ENCODE measurements at regions not wholly inside any gene's neighbourhood (a gene's known extent, or its start where the extent isn't known, plus 50 kb on each side); places are given as distances from the start of the nearest gene placed in this dataset.

DNA sequence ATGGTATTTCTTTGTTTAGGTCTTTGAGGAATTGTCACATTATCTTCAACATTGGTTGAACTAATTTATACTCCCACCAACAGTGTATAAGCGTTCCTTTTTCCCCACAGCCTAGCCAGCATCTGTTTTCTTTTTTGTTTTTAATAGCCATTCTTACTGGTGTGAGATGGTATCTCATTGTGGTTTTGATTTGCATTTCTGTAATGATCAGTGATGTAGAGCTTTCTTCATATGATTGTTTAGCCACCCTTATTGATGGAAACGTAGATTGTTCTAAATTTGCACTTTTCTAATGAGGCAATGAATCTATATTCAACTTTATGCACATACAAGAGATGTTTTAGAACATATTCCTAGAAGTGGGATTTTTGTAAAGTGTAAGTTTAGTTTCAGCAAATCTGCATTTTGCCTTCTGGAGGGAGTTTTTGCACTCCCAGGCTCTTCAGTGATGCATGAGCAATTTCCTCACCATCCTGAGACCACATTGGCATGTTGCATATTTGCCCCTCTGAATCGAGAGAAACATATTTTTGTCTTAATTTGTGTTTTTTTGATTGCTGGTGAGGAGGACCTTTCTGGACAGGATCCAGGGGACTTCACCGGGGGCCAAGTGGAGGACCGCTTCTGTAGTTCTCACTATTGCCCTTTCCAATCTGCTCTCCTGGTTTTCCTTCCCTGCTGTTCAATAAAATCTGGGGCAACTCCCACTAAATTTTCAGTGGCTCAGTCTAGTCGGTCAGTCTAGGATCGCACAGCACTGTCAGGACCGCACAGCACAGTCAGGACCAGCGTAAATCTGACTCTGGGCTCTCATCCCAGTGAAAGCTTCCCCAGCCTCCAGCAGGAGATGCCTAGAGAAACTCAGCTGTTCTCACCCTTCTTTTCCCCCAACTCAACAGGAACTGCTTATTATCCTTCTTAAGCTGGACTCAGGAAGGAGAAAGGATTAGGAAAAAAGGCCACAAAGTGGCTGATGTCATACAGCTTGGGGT is 157.0 kb downstream of the PTPN20 start:
- TF ChIP-seq, protein P1, sequence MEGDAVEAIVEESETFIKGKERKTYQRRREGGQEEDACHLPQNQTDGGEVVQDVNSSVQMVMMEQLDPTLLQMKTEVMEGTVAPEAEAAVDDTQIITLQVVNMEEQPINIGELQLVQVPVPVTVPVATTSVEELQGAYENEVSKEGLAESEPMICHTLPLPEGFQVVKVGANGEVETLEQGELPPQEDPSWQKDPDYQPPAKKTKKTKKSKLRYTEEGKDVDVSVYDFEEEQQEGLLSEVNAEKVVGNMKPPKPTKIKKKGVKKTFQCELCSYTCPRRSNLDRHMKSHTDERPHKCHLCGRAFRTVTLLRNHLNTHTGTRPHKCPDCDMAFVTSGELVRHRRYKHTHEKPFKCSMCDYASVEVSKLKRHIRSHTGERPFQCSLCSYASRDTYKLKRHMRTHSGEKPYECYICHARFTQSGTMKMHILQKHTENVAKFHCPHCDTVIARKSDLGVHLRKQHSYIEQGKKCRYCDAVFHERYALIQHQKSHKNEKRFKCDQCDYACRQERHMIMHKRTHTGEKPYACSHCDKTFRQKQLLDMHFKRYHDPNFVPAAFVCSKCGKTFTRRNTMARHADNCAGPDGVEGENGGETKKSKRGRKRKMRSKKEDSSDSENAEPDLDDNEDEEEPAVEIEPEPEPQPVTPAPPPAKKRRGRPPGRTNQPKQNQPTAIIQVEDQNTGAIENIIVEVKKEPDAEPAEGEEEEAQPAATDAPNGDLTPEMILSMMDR (IDR thresholded peaks at IDR 0.05 in 8 of 11, conservative IDR thresholded peaks at IDR 0.05 in 3 of 11): no peak
- TF ChIP-seq POLR2A (IDR thresholded peaks at IDR 0.05): no peak

All from spleen (tissue), 7 donors.